Activated CD4-positive, alpha-beta memory T cell treated with anti-CD3 and anti-CD28 coated beads for 36 hours (primary cell): ENCODE measurements at regions not wholly inside any gene's neighbourhood (a gene's known extent, or its start where the extent isn't known, plus 50 kb on each side); places are given as distances from the start of the nearest gene placed in this dataset.

Source experiments
- CTCF ChIA-PET: fragments of 350-600 bp; sonication (Branson Sonifier 250); formaldehyde crosslinking; loops from one replicate; lab custom pipeline; 2021; ENCODE audit warnings: antibody characterized with exemption, inconsistent platforms; lab: Charles Lee
- POLR2A ChIA-PET: fragments of 350-600 bp; sonication (Branson Sonifier 250); formaldehyde crosslinking; loops from one replicate; lab custom pipeline; 2021; ENCODE audit warnings: antibody characterized with exemption; lab: Charles Lee
- DNase-seq: peaks from one replicate; pipeline ENCODE4 v3.0.0-alpha.2; 2020
- H3K27ac Mint-ChIP-seq: one replicate; pipeline ENCODE4 v1.8.0; 2021; ENCODE audit warnings: mixed read lengths
- H3K27me3 Mint-ChIP-seq: one replicate; pipeline ENCODE4 v1.8.0; 2021; ENCODE audit warnings: mixed read lengths
- H3K36me3 Mint-ChIP-seq: one replicate; pipeline ENCODE4 v1.8.0; 2021; ENCODE audit warnings: mixed read lengths
- H3K4me1 Mint-ChIP-seq: one replicate; pipeline ENCODE4 v1.8.0; 2021; ENCODE audit warnings: low read depth, mixed read lengths
- H3K4me3 Mint-ChIP-seq: one replicate; pipeline ENCODE4 v1.8.0; 2021; ENCODE audit warnings: mild to moderate bottlenecking, mixed read lengths
- H3K9me3 Mint-ChIP-seq: one replicate; pipeline ENCODE4 v1.8.0; 2021; ENCODE audit warnings: mixed read lengths
- intact Hi-C: fragments of 100-400 bp; cut with micrococcal nuclease; formaldehyde crosslinking; loops from one replicate; pipeline ENCODE4 v1.15.1; 2023

- H3K36me3 Mint-ChIP-seq: no peaks in the 10 kb centered on the region
- CTCF ChIA-PET: interaction anchor here (0.6 to 0.7 kb wide), 2 partner anchors 20 to 225 kb away, joined by 3 to 5 read pairs; no protein-coding TSS in a partner anchor
- no peak overlapping the region for H3K27ac Mint-ChIP-seq
- H3K4me1 Mint-ChIP-seq: no peaks in the 10 kb centered on the region
- no peak for DNase-seq
- intact Hi-C loops: no loop called here
- no peaks in the 10 kb centered on the region for H3K9me3 Mint-ChIP-seq
- no peak overlapping the region for H3K4me3 Mint-ChIP-seq
- POLR2A ChIA-PET: no interaction called here
- H3K27me3 Mint-ChIP-seq: peaks cover 2% of the 10 kb centered on the region
These were observed 142.2 kb upstream of the GSE1 start for GRCh38 chr16:85470873-85471272.

- no peaks in the 10 kb centered on the region for H3K36me3 Mint-ChIP-seq
- no peaks in the 10 kb centered on the region for H3K9me3 Mint-ChIP-seq
- POLR2A ChIA-PET: no interaction called here
- H3K4me1 Mint-ChIP-seq: no peaks in the 10 kb centered on the region
- CTCF ChIA-PET: no interaction called here
- no peak for DNase-seq
- no peak overlapping the region for H3K4me3 Mint-ChIP-seq
- H3K27me3 Mint-ChIP-seq: peaks cover 2% of the 10 kb centered on the region
- intact Hi-C loops: no loop called here
- H3K27ac Mint-ChIP-seq: no peak overlapping the region
These were observed 141.4 kb upstream of the GSE1 start for GRCh38 chr16:85471469-85472431.

DNA sequence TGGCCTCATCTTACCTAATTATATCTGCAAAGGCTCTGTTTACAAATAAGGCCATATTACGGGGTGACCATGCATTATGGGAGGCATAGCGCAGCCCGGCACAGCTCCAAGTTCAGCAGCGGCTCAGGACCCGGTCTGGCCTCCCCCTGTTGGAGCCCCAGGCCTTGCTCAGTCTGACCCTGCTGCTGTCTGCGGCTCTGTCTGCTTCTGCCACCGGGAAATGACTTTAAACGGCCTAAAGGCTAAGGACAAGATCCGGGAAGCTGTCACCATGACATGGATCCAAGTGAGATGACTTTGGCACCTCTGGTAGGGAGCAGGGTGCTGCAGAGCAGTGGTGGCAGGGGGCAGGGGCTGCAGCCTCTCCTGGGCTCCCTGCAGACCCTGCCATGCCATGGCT, 140.6 kb upstream of the GSE1 start:
- H3K27ac Mint-ChIP-seq: no peak overlapping the region
- intact Hi-C loops: no loop called here
- no peak for DNase-seq
- H3K9me3 Mint-ChIP-seq: no peaks in the 10 kb centered on the region
- H3K4me3 Mint-ChIP-seq: no peak overlapping the region
- ChIA-PET CTCF (no interaction called here), POLR2A (no interaction called here)
- peaks cover 2% of the 10 kb centered on the region for H3K27me3 Mint-ChIP-seq
- no peaks in the 10 kb centered on the region for H3K4me1 Mint-ChIP-seq
- H3K36me3 Mint-ChIP-seq: no peaks in the 10 kb centered on the region

DNA sequence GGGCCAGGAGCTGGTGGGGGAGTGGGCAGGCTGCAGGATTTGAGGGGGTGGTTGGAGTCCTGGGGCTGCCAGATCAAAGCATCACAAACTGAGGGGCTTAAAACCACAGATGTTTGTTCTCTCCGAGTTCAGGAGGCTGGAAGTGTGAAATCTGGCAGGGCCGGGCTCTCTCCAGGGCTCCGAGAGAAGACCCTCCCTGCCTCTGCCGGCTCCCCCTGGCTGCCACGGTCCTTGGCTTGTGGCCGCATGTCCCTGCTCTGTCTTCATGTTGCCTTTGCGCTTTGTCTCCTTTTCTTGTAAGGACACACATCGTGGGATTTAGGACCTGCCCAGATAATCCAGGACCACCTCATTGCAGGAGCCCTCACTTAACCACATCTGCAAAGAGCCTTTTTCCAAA, 139.8 kb upstream of the GSE1 start:
- no peaks in the 10 kb centered on the region for H3K4me1 Mint-ChIP-seq
- intact Hi-C loops: no loop called here
- ChIA-PET POLR2A (no interaction called here), CTCF (interaction anchor here (0.8 kb wide), 1 partner anchor 144 kb away, joined by 3 read pairs; no protein-coding TSS in a partner anchor)
- no peak for DNase-seq
- no peaks in the 10 kb centered on the region for H3K9me3 Mint-ChIP-seq
- no peak overlapping the region for H3K4me3 Mint-ChIP-seq
- no peaks in the 10 kb centered on the region for H3K36me3 Mint-ChIP-seq
- peaks cover 2% of the 10 kb centered on the region for H3K27me3 Mint-ChIP-seq
- H3K27ac Mint-ChIP-seq: no peak overlapping the region

- intact Hi-C loops: no loop called here
- H3K4me1 Mint-ChIP-seq: no peaks in the 10 kb centered on the region
- H3K9me3 Mint-ChIP-seq: no peaks in the 10 kb centered on the region
- H3K36me3 Mint-ChIP-seq: no peaks in the 10 kb centered on the region
- ChIA-PET CTCF (interaction anchor here (0.8 to 0.9 kb wide), 2 partner anchors 137 to 143 kb away, joined by 3 read pairs; no protein-coding TSS in a partner anchor), POLR2A (no interaction called here)
- H3K4me3 Mint-ChIP-seq: no peak overlapping the region
- no peak overlapping the region for H3K27ac Mint-ChIP-seq
- no peak for DNase-seq
- peaks cover 2% of the 10 kb centered on the region for H3K27me3 Mint-ChIP-seq
These were observed 139.1 kb upstream of the GSE1 start for GRCh38 chr16:85473909-85474620.

DNA sequence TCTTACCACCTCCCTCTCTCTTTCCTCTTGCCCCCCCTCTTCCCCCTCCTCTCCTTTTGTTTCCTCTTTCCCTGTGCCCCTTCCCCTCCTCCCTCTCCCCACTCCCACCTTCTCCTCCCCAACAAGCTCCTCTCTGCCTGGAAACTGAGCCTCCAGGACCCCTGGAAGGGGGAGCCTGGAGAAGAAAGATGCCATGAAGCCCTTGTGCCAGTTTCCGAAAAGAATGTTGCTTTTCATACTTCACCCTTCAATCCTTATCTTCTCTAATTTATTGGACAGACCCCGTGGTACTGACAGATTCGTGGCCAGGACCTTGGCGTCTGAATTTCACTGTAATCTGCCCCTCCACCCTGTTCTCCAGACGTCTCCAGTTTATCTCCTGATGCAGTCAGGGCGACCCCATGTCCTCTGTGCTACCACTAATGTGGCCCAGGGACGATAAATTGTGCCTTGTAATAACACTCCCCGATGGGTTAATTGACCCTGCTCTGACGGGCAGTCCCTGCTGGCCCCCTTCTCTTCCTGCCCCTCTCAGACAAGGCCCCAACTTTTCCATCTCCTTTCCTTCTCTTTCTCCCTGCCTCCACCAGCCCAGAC, 138.4 kb upstream of the GSE1 start:
- H3K9me3 Mint-ChIP-seq: no peaks in the 10 kb centered on the region
- H3K36me3 Mint-ChIP-seq: no peaks in the 10 kb centered on the region
- ChIA-PET POLR2A (no interaction called here), CTCF (interaction anchor here (0.9 kb wide), 1 partner anchor 136 kb away, joined by 3 read pairs; no protein-coding TSS in a partner anchor)
- H3K27ac Mint-ChIP-seq: no peak overlapping the region
- intact Hi-C loops: no loop called here
- no peak for DNase-seq
- peaks cover 2% of the 10 kb centered on the region for H3K27me3 Mint-ChIP-seq
- H3K4me3 Mint-ChIP-seq: no peak overlapping the region
- H3K4me1 Mint-ChIP-seq: no peaks in the 10 kb centered on the region

DNA sequence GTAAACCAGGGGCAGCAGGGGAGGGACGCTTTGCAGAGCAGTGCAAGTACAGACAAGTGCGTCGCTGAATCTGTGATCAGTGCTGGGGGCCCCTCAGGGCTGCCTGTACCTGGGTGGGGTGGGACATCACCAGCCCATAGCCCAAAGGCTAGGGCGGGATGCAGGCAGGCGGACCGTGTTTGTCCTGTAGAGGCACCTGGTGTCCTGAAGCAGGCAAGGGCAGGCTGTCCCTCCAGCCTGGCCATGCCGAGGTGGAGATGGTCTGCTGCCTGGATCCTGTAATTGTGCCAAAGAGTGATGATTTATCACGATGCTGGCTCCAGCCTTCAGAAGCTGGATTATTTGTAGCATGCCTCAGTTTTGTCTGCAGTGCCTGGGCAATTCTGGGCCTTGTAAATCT, 137.9 kb upstream of the GSE1 start:
- peaks cover 2% of the 10 kb centered on the region for H3K27me3 Mint-ChIP-seq
- no peak for DNase-seq
- POLR2A ChIA-PET: no interaction called here
- H3K9me3 Mint-ChIP-seq: no peaks in the 10 kb centered on the region
- no peaks in the 10 kb centered on the region for H3K36me3 Mint-ChIP-seq
- no peak overlapping the region for H3K27ac Mint-ChIP-seq
- CTCF ChIA-PET: no interaction called here
- no peaks in the 10 kb centered on the region for H3K4me1 Mint-ChIP-seq
- intact Hi-C loops: no loop called here
- no peak overlapping the region for H3K4me3 Mint-ChIP-seq

- DNase-seq: no peak
- Mint-ChIP-seq H3K27me3 (peaks cover 2% of the 10 kb centered on the region), H3K9me3 (no peaks in the 10 kb centered on the region), H3K4me1 (no peaks in the 10 kb centered on the region), H3K36me3 (no peaks in the 10 kb centered on the region), H3K4me3 (no peak overlapping the region), H3K27ac (no peak overlapping the region)
- ChIA-PET POLR2A (no interaction called here), CTCF (no interaction called here)
- intact Hi-C loops: no loop called here
These were observed 137.3 kb upstream of the GSE1 start for GRCh38 chr16:85475691-85476300.

DNA sequence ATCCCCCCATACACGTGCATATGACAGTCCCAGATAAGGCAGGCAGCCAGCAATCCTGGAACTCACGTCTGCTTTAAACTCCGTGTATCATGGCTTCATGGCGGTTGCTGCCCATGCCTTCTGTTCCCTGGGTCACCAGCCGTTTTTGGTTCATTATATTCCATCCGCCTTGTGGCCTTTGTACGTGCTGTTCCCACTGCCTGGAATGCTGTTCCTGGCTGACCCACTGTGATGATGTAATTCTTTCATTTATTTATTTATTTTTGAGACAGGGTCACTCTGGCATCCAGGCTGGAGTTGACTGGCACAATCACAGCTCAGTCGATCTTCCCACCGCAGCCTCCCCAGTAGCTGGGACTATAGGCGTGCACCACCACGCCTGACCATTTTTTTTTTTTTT, 136.7 kb upstream of the GSE1 start:
- CTCF ChIA-PET: interaction anchor here (1.5 kb wide), 1 partner anchor 15 kb away, joined by 5 read pairs; no protein-coding TSS in a partner anchor
- Mint-ChIP-seq H3K27me3 (peaks cover 2% of the 10 kb centered on the region), H3K9me3 (no peaks in the 10 kb centered on the region), H3K27ac (no peak overlapping the region), H3K4me3 (no peak overlapping the region), H3K4me1 (no peaks in the 10 kb centered on the region), H3K36me3 (no peaks in the 10 kb centered on the region)
- intact Hi-C loops: no loop called here
- POLR2A ChIA-PET: no interaction called here
- DNase-seq: no peak

GRCh38 chr16:85477801-85478363, 135.2 kb upstream of the GSE1 start:
- no peak for DNase-seq

GRCh38 chr16:85479972-85480726, 133.0 kb upstream of the GSE1 start:
- H3K9me3 Mint-ChIP-seq: no peaks in the 10 kb centered on the region
- H3K36me3 Mint-ChIP-seq: no peaks in the 10 kb centered on the region
- DNase-seq: peak; percentile 19
- ChIA-PET CTCF (interaction anchor here (0.9 to 3.3 kb wide), 4 partner anchors 15 to 135 kb away, joined by 3 to 14 read pairs (median 4); no protein-coding TSS in a partner anchor), POLR2A (no interaction called here)
- no peaks in the 10 kb centered on the region for H3K4me1 Mint-ChIP-seq
- no peak overlapping the region for H3K27ac Mint-ChIP-seq
- H3K4me3 Mint-ChIP-seq: no peak overlapping the region
- no peaks in the 10 kb centered on the region for H3K27me3 Mint-ChIP-seq
- intact Hi-C loops: no loop called here

More at GRCh38 chr16:85477801-85478363, 135.2 kb upstream of the GSE1 start:
- no peaks in the 10 kb centered on the region for H3K27me3 Mint-ChIP-seq
- H3K9me3 Mint-ChIP-seq: no peaks in the 10 kb centered on the region
- H3K4me1 Mint-ChIP-seq: no peaks in the 10 kb centered on the region
- intact Hi-C loops: no loop called here
- CTCF ChIA-PET: interaction anchor here (1.5 kb wide), 1 partner anchor 13 kb away, joined by 5 read pairs; no protein-coding TSS in a partner anchor
- H3K27ac Mint-ChIP-seq: no peak overlapping the region
- H3K4me3 Mint-ChIP-seq: no peak overlapping the region
- no peaks in the 10 kb centered on the region for H3K36me3 Mint-ChIP-seq
- POLR2A ChIA-PET: no interaction called here
